Keratinocyte (primary cell): ENCODE measurements at regions not wholly inside any gene's neighbourhood (a gene's known extent, or its start where the extent isn't known, plus 50 kb on each side); places are given as distances from the start of the nearest gene placed in this dataset.
"Not testable (repeated sequence)": the region's sequence is repeated elsewhere in the genome, so short reads cannot be mapped to it uniquely, and the experiment has no call there.

Experiments
- DNase-seq: peaks from one replicate; pipeline ENCODE4 v3.0.0-alpha.2; 2011; ENCODE audit warnings: low read depth, missing footprints, low spot score
- FAIRE-seq: peaks from 2 replicates; lab custom pipeline; 2011; peaks lifted over from hg19 to GRCh38; lab: Jason Lieb, UNC
- H2AFZ ChIP-seq: 2 replicates; pipeline ENCODE4 v1.6.0; 2012; ENCODE audit warnings: low read length, control low read depth, inconsistent platforms; ENCODE audit not compliant: control insufficient read depth
- H3K27ac ChIP-seq: 2 replicates; pipeline ENCODE4 v1.5.1; 2011; ENCODE audit warnings: low read length; ENCODE audit not compliant: control insufficient read depth, insufficient read depth
- H3K27me3 ChIP-seq: 3 replicates; pipeline ENCODE4 v1.6.0; 2011; ENCODE audit warnings: low read length; ENCODE audit not compliant: control insufficient read depth, insufficient read depth; ENCODE audit errors: extremely low read depth
- H3K36me3 ChIP-seq, 2 experiments: 2 replicates in 1 of 2; 3 replicates in 1 of 2; pipeline ENCODE4 v1.5.1; 2011; ENCODE audit warnings: low read length in 2 of 2, mild to moderate bottlenecking in 1 of 2; ENCODE audit not compliant: control insufficient read depth in 2 of 2, insufficient read depth in 2 of 2; ENCODE audit errors: extremely low read depth in 1 of 2
- H3K4me1 ChIP-seq: 3 replicates; pipeline ENCODE4 v1.5.1; 2011; ENCODE audit warnings: low read length; ENCODE audit not compliant: control insufficient read depth, insufficient read depth; ENCODE audit errors: extremely low read depth
- H3K4me2 ChIP-seq: 3 replicates; pipeline ENCODE4 v1.6.0; 2011; ENCODE audit warnings: low read depth, low read length; ENCODE audit not compliant: control insufficient read depth, insufficient read depth; ENCODE audit errors: extremely low read depth
- H3K4me3 ChIP-seq, 3 experiments: fragments of 200-600 bp in 1 of 3; sonication (generic) in 1 of 3; 2 replicates in 2 of 3; 3 replicates in 1 of 3; pipeline ENCODE4 v1.5.1; 2011 to 2016; ENCODE audit warnings: low read length in 3 of 3, mild to moderate bottlenecking in 3 of 3, control low read depth in 2 of 3, inconsistent platforms in 1 of 3, low read depth in 1 of 3, mixed read lengths in 1 of 3, mixed run types in 1 of 3, moderate library complexity in 1 of 3; ENCODE audit not compliant: control insufficient read depth in 2 of 3, insufficient read depth in 2 of 3; ENCODE audit errors: extremely low read depth in 1 of 3
- H3K79me2 ChIP-seq: 2 replicates; pipeline ENCODE4 v1.6.0; 2012; ENCODE audit warnings: low read length; ENCODE audit not compliant: control insufficient read depth, insufficient read depth
- H3K9ac ChIP-seq: 3 replicates; pipeline ENCODE4 v1.6.0; 2011; ENCODE audit warnings: low read length; ENCODE audit not compliant: control insufficient read depth, insufficient read depth; ENCODE audit errors: extremely low read depth
- H3K9me1 ChIP-seq: 3 replicates; pipeline ENCODE4 v1.6.0; 2011; ENCODE audit warnings: low read length; ENCODE audit not compliant: control insufficient read depth, insufficient read depth; ENCODE audit errors: extremely low read depth
- H3K9me3 ChIP-seq: 2 replicates; pipeline ENCODE4 v1.5.1; 2012; ENCODE audit warnings: low read depth, low read length; ENCODE audit not compliant: control insufficient read depth
- H4K20me1 ChIP-seq: 3 replicates; pipeline ENCODE4 v1.6.0; 2011; ENCODE audit warnings: low read length; ENCODE audit not compliant: control insufficient read depth, insufficient read depth; ENCODE audit errors: extremely low read depth
- CTCF ChIP-seq, 3 experiments: IDR thresholded peaks in 1 of 3; conservative IDR thresholded peaks in 1 of 3; optimal IDR thresholded peaks in 1 of 3; 2 replicates in 2 of 3; 3 replicates in 1 of 3; pipeline versions ENCODE3 to v1.5.1; 2011; ENCODE audit warnings: low read length in 3 of 3, mild to moderate bottlenecking in 3 of 3, moderate library complexity in 2 of 3, control low read depth in 1 of 3, inconsistent platforms in 1 of 3; ENCODE audit not compliant: insufficient read depth in 2 of 3; ENCODE audit errors: extremely low read depth in 1 of 3
- EZH2 ChIP-seq: IDR thresholded peaks from one replicate; pipeline ENCODE4 v1.6.1; 2012; ENCODE audit warnings: inconsistent platforms, mild to moderate bottlenecking, low read length, moderate library complexity
- dilution Hi-C: fragments of 300-500 bp; cut with MboI; formaldehyde crosslinking; loops from one replicate; pipeline ENCODE4 v1.7.0; 2020; ENCODE audit warnings: low sequenced_read_pairs; ENCODE audit not compliant: extremely low pct_ligation_motif_present

GRCh38 chrX:23515028-23515427 is 152.3 kb upstream of the PRDX4 start:
- Histone ChIP-seq H3K27ac (no peak overlapping the region), H3K9ac (no peak overlapping the region), H3K27me3 (no peaks in the 10 kb centered on the region), H3K36me3 (no peaks in the 10 kb centered on the region), H3K4me2 (no peak overlapping the region), H2AFZ (no peak overlapping the region), H3K4me3 (no peak overlapping the region), H3K9me3 (no peaks in the 10 kb centered on the region), H3K9me1 (no peaks in the 10 kb centered on the region), H4K20me1 (no peaks in the 10 kb centered on the region), H3K4me1 (peaks cover 11% of the 10 kb centered on the region), H3K79me2 (no peaks in the 10 kb centered on the region)
- FAIRE-seq, result peak; percentile 36
- DNase-seq, result peak; percentile 7
- TF ChIP-seq EZH2 (no peak), CTCF (optimal IDR thresholded peaks at IDR 0.05 in 1 of 3, IDR thresholded peaks at IDR 0.05 in 1 of 3, conservative IDR thresholded peaks at IDR 0.05 in 1 of 3; ENCODE audit: extremely low read depth in 1 of 3, insufficient read depth in 2 of 3, low read length in 3 of 3) (no peak)
- dilution Hi-C loops, result no loop called here

- H3K79me2 ChIP-seq, H2AFZ ChIP-seq, dilution Hi-C loops, H3K9ac ChIP-seq, H4K20me1 ChIP-seq, H3K4me1 ChIP-seq, FAIRE-seq, H3K27me3 ChIP-seq, H3K4me2 ChIP-seq, H3K9me1 ChIP-seq, H3K36me3 ChIP-seq, H3K9me3 ChIP-seq, H3K27ac ChIP-seq, H3K4me3 ChIP-seq, DNase-seq: not testable (repeated sequence)
These were observed 144.2 kb upstream of the PRDX4 start for GRCh38 chrX:23523026-23523657.

- Histone ChIP-seq H3K4me2 (no peak overlapping the region), H4K20me1 (no peaks in the 10 kb centered on the region), H3K27ac (no peak overlapping the region), H3K36me3 (no peaks in the 10 kb centered on the region), H3K9me3 (no peaks in the 10 kb centered on the region), H3K4me1 (no peaks in the 10 kb centered on the region), H3K79me2 (no peaks in the 10 kb centered on the region), H3K4me3 (no peak overlapping the region), H3K9me1 (no peaks in the 10 kb centered on the region), H3K9ac (no peak overlapping the region), H2AFZ (no peak overlapping the region), H3K27me3 (no peaks in the 10 kb centered on the region)
- FAIRE-seq (no peak), DNase-seq (no peak)
- dilution Hi-C loops, result no loop called here
- TF ChIP-seq CTCF (optimal IDR thresholded peaks at IDR 0.05 in 1 of 3, IDR thresholded peaks at IDR 0.05 in 1 of 3, conservative IDR thresholded peaks at IDR 0.05 in 1 of 3; ENCODE audit: extremely low read depth in 1 of 3, insufficient read depth in 2 of 3, low read length in 3 of 3), result no peak
- no peak for TF ChIP-seq EZH2
These were observed 142.8 kb upstream of the PRDX4 start for GRCh38 chrX:23524467-23524866.
